Dedifferentiated amniotic fluid mesenchymal stem cell (primary cell): ENCODE measurements at regions not wholly inside any gene's neighbourhood (a gene's known extent, or its start where the extent isn't known, plus 50 kb on each side); places are given as distances from the start of the nearest gene placed in this dataset.

Experiments
- DNase-seq: peaks from one replicate; pipeline ENCODE4 v3.0.0-alpha.2; 2016; ENCODE audit errors: extremely low spot score

DNA sequence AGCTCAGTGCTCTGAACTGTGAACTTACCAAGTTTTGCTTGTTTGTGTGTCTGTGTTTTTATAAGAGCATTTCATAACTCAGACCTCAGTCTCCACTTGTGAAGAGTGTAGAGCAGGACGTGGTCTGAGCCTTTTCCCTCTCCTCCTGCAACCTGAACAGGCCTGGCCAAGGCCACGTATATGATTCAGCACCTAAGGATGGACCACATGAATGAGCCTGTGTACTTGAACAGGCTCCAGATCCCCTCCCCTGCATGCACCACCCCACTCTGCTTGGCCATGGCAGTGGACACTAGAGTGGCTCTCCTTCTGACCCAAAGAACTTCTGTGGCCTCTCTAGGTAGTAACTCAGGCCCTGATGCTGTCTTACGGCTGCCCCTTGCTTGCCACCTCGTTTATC is 125.9 kb upstream of the FSTL4 start:
- DNase-seq: no peak

DNA sequence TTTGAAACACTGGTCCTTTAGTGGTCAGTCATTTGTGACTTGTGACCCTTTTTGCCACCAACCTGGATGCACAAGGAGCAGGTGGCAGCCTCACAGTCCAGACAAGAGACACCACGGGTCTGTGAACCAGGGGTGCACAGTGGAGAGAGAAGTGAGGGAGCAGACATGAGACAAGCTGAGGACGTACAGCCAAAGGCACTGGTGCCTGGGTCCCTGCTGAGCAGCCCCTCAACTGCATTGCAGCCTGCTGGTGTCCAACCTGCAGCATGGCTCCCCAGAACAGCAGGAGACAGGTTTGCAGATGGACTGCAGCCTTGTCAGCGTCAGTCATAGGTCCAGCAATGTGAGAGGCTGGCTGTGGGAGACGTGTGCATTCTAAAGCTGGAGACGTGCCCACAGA is 124.2 kb upstream of the FSTL4 start:
- no peak for DNase-seq

DNA sequence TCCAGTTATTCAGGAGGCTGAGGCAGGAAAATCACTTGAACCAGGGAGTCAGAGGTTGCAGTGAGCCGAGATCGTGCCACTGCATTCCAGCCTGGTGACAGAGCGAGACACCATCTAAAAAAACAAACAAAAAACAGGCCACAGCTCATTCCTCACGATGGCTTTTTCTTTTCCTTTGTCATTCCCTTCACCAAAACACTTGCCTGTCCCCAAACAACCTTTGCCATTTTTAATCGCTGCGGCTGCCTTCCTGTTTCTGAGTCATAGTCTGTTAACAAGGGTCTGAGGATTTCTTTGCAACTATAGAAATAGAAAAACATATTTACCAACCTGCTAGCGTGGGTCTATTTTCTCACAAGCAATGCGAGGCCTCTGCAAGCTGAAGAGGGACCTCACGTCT is 123.0 kb upstream of the FSTL4 start:
- no peak for DNase-seq

DNA sequence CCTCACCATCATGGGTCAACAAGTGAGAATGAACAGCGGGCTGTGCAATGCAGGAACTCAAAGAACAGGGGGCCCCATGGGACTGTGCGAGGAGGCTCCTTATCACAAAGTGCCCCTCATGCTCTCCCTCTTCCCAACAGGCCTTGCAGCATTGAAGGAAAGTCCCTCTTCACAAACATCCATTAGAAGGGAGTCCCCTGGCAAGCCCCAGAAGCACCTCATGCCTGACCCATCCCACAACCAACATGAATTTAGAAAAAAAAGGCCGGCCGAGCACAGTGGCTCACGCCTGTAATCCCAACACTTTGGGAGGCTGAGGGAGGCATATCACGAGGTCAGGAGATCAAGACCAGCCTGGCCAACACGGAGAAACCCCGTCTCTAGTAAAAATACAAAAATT is 122.6 kb upstream of the FSTL4 start:
- no peak for DNase-seq

DNA sequence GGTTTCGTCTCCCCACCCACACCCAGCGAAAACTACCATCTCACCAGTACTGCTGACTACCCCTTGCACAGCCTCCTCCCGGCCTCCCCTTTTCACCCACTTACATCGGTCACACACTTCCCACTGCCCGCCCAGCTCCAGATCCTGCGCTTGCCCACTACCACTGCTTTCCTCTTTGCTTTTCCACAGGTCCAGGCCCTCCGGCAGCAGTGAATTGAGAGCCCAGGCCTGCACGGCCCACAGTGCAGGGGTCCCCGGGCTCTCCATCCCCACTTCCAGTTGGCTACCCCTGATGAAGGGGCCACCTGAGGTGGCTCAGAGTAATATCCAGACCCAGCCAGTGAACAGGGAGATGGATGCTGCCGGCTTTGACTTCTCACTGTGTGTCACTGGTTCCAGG is 120.2 kb upstream of the FSTL4 start:
- DNase-seq: no peak

DNA sequence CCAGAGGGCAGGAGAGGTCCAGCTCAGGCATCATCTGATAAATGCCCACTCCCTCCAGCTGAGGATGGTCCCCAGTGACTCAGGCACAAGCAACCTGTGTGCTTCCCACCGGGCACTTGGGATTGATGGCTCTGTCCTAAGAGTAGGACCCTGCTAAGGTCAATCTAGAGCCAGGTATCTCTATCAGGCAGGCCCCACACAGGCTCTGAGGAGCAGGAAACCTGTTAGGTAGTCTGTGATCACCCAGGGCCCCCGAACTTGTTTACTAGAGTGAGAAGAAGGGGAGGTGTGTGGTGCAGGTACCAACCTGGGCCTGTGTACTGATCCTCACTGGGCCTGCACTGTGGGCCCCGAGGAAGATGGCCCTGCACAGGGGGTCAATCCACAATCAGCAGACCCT is 119.6 kb upstream of the FSTL4 start:
- no peak for DNase-seq

DNA sequence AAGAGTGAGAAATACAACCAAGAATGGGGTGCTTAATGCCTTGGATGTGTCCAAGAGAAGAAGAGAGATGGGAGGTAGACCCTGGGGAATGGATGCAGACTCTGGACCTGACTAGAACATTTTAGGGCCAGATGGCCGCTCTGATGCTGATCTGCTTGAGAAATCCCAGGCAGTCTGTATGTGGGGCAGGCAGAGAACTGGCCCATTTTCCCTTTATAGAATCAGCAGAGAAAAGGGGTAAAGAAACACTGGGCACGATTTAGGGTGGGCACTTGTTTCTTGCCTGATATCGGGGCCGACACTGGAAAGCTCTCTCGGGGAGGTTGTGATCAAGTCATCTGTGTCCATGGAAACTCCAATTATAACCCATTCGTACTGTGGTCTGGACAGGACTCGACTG is 118.5 kb upstream of the FSTL4 start:
- DNase-seq: no peak

DNA sequence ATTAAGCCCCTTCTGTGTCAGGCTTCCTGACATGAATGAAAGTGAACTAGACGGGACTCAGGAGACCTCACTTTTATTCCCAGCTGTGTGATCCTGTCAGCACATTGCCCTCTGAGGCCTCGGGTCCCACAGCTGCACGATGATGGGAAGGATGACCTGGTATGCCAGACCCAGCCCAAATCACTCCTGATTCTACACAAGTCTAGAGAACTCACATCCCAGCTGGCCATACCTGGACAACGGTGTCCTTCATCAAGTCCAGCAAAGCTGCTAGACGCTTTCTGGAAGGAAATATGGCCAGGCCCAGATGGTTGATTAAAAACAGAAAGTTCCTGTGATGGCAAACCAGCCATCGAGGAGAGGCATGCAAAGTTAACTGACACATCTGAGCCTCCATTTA is 118.0 kb upstream of the FSTL4 start:
- DNase-seq: no peak

DNA sequence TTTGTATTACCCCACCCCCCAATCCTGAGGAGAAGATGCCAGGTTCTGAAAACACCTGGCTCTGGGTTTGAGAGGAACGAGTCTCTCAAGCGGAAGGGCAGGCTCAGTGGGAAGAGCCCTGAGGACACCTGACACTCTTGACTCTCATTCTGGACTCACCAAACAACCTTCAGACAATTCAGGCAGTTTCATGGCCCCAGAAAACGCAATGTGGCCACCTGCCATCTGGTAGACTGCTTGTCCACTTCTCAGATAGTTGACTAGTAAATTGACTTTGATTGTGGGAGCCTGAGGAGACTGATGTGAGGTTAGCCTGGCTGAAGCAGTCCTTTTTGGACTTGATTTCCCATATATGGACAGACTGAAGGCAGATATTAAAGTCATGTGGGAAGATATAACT is 117.5 kb upstream of the FSTL4 start:
- DNase-seq: no peak

DNA sequence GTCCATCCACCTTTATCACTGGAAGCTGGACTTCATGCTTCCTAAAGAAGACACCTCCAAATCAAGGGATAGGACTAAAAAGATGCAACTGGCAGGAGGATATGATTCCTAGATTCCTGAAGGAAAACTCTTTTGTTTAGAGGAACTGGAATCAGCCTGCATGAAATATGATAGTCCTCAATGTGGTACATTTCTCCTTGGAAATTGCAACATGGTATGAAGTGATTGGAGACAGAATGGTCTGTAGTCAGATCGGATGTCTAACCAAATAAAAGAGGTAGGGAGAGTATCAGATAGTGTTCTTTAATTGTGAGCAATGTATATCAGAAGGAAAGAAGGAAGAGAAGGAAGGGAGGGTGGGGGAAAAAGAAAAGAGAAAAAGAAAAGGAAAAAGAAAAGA is 116.1 kb upstream of the FSTL4 start:
- no peak for DNase-seq

DNA sequence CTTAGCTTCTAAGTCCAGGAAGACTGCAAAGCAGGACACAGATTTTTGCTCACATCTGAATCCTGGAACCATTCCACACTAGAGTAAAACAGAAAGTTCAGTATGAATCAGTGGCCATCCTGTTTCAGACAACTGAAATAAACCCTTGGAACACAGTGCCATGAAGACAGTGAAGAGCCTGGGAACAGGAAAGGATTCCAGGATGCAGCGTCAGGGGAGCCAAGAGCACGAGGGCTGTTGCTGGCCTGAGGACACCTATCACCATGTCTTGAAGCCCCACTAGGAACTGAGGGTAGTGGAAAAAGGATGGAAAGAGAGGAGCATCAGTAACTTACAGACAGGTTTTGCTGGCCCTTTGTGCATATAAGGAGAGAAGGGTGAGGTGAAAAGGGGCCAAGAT is 115.3 kb upstream of the FSTL4 start:
- no peak for DNase-seq

DNA sequence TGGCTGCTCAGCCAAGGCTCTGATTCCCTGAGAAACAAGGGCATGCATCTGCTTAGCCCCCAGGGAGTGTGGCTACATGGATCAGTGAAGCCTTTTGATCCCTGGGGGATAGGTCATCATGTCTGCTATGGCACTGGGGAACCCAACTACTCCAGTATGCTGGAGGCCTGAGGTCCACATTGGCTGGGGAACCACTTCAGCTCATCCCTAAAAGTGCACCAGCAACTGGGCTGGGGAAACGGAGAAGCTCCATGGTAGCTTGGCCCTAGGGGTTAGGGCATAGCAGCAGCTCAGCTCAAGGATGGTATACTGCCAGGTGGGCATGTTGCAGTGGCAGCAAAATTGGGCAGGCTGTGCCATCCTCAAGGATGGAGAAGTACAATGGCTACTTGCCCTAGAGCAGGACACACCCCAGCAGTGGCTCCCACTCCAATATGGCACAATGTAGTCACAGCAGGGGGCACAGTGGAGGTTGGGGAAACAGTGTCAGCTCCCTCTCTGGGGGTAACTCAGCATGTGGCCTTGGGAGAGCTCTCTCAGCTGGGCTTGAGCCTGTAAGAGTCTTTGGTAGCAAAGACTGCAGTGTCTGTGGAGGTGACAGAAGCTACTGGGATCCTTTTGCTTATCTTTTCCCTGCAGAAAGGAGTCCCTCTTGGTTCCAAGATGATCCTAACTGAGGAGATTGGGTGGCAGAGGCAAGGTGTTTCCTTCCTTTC is 111.5 kb upstream of the FSTL4 start:
- DNase-seq: no peak

DNA sequence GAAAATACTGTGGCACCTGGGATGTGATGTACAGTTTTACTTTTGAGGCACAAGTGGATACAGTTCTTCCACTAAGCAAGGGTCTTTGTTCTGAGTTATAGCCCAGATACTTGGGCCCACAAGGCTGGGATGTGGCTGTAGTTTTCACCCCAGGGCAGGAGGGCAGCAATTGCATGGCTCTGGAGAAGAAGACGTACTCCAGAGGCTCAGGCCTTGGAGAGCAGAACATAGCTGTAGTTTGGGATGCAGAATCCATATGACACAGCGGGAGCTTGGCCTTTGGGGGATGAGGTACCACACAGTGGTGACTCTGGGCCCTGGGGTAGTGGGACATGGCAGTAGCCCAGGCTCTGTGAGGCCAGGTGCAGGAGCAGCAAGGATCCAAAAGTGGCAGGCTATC is 110.8 kb upstream of the FSTL4 start:
- no peak for DNase-seq

DNA sequence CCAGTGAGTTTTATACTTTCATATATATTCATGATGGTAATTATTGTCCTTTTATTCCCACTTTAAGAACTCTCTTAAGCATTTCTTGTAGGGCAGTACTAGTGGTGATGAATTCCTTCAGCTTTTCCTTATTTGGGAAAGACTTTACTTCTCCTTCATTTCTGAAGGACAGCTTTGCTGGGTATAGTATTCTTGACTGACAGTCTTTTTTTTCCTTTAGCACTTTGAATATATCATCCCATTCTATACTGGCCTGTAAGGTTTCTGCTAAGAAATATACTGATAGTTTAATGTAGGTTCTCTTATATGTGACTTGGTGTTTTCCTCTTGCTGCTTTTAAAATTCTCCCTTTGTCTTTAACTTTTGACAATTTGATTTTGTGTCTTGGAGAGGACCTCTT is 109.0 kb upstream of the FSTL4 start:
- no peak for DNase-seq

DNA sequence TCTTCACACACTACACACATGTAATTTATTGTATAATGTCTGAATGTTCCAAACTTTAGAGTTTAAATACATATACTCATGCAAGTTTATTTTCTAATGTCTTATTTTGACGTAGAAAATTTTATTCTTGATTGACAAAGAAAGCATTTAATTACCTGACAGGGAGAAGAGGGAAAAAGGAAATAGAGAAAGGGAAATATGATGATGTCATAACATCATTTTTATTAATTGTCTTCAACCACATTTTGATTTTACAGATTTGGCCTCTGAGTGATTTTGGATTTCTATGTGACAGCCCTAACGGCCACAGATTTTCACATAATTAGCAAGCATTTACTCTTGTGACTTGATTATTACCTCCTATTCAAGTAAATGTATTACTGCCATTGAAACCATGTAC is 106.1 kb upstream of the FSTL4 start:
- DNase-seq: no peak

DNA sequence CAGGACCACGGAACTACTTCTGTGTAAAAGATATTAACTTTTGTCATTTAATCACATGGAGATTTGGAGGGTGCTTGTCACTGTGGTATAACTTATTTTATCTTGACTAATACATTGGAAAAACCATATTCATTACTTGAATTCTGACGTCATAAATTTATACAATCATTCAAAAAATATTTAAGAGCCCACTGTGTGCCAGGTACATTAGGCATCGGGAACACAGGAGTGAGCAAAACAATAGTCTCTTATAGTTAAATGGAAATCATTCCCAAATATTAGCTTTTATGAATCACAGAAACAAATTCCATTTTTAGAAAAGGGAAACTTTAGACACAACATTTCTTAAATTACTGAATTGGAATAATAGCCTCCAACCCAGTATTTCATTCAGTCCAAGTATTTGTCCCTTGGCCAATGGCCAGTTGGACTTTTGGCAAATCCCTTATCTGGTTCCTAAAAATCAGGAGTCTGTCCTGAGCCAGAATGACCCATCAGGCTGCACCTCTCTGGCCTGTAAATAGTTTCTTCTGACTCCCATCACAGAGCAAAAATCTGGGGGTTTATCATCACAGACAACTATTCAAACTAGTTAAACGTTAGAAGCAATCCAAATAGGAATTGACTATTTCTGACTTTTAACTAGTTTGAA is 104.3 kb upstream of the FSTL4 start:
- DNase-seq: no peak

DNA sequence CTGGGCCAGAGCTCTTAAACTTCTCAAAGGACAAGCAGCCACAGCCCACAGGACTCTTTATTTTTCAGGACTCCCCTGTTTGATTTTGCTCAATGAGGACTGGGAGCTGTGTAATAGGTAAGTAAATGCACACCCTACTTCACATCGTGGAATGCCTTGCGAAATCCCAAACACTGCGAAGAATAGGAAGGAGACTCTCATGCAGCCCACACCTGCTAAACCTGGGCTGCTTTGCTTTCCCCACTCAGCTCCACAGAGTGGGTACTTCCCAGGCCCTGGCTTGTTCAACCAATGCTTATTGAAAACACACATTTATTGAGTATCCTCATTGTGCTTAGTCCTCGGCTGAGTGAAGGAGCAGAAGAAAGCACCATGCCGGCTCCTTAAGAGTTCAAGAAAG is 103.3 kb upstream of the FSTL4 start:
- no peak for DNase-seq

DNA sequence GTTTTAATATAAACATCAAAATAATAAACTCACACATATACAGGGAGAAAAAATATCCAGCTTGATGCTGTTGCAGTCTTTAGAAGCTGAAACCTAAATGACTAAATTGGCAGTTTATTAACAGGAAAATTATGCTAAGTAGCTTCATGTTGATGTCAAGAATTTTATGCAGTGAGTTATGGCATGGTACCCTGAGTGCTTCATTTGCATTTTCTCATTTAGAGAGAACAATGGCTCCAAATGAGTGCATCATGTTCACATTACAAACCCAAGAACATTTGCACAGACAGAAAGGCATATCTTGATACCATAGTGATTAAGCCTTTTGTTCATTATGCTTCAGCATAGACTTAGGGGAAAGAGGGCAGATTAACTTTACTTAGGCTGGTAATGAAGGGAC is 102.9 kb upstream of the FSTL4 start:
- no peak for DNase-seq

DNA sequence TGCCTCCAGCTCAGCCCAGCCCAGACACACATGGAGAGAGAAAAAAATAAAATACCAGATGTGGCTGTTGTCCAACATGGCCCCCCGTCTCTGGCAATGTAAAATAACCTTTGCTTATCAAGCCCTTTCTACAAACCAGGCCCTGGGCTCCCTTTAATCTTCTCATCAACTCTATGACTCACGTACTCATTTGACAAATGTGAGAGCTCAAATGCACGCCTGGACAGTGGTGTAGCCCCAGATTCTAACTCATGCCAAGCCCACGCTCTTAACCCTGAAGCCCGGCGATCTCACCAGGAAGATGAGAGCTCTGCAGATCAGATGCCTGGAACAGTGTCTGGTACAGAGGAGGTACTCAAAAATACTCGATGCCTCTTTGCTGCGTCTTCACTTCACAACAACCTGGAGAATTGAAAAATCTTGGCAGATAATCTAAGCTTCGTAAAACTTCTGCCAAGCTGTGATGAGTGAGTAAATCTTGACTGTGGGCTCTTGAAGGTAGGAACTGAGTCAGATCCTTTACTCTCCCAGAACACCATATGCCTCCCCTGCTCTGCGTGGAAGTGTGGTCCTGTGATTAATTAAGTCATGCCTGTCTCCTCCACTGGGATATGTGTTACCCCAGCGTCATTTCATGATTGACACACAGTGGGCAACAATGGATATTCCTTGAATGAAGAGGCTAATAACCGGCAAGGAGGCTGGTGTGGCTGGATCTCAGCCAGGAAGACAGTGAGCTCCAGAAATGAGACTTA is 102.0 kb upstream of the FSTL4 start:
- no peak for DNase-seq

DNA sequence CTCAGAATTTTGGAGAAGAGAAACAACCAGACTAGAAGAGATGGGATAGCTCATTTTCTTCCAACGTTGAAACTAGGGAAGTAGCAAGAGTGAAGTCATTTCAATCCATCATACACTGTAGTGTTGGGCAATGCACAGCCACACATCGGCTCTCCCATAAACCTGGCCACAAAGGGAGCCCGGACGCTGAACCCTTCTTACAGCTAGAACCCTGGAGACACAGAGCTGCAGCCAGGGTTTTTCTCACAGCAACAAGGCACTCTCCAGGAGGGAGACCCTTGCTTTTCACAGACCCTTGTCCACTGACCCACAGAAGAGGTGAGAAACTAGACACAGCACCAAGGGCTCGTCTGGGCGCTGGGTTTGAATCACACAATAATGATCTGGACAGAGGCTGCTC is 101.4 kb upstream of the FSTL4 start:
- no peak for DNase-seq

DNA sequence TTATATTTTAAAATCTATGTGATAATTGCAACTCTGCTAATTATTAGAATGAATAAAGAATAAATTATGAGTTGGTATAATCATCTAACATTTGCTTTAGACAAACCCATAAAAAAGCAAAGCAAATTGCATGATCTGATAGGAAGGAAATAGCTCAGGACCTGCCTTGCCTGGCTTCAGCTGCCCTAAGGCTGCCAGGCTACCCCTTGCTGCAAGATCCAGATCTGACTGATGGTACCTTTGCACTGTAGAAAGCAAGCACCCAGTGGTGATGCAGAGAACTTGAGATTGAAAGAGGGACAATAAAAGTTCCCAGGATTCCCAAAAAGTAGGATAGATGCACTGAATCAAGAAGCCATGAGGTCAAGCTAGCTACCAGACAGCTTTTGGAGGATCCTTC is 100.9 kb upstream of the FSTL4 start:
- DNase-seq: no peak

DNA sequence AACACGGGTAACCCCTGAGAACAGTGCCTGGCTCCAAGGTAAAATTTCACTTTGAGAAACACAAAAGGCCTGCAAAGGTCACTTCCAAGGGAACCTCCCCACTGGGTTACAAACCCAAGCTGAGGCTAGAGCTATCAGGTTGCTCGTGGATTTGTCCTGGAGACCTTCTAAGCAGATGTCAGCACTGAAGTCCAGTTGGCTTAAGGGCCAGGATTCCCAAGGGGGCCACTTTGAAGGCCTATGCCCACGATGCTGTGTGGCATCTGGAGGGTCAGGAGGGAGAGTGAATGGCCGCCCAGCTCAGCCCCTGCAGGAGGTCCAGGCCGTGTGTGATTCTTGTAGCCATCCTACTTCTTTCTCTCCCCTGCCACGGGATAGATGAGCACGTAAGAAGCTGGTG is 100.2 kb upstream of the FSTL4 start:
- no peak for DNase-seq

DNA sequence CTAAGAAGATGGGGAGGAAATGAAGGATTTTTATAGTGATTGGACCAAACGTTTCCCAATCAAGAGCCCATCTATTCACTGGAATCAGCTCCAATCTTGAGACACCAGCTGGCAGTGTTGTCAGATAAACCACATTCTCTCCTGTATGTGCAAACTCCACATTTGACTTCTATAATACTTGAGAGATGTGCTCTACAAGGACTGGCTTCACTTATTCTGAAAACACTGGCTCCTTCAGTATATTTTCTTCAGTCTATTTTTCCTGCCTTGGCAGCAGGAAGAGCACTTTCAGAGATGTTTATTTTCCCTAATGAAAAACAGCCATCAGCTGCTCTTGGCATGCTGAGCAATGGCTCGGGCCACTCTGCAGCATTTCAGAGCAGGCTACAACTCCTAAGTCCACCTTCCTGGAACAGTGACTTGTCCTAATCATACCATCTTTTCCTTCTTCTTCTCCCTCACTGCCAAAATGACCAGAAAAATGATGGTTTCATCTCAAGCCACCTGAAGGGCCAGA is 96.9 kb upstream of the FSTL4 start:
- DNase-seq: peak; percentile 21
